Parathyroid adenoma (tissue), 2 donors: ENCODE measurements at regions not wholly inside any gene's neighbourhood (a gene's known extent, or its start where the extent isn't known, plus 50 kb on each side); places are given as distances from the start of the nearest gene placed in this dataset.

Source experiments
- H2AFZ ChIP-seq: fragments of 300-600 bp; sonication (generic); one replicate; pipeline ENCODE4 v1.7.0; 2017; ENCODE audit warnings: antibody characterized with exemption, mild to moderate bottlenecking
- H3K27ac ChIP-seq: fragments of 300-600 bp; sonication (generic); one replicate; pipeline ENCODE4 v1.7.0; 2017
- H3K27me3 ChIP-seq: fragments of 300-600 bp; sonication (generic); one replicate; pipeline ENCODE4 v1.7.0; 2017; ENCODE audit warnings: low read length; ENCODE audit not compliant: control insufficient read depth, insufficient read depth
- H3K36me3 ChIP-seq: fragments of 300-600 bp; sonication (generic); one replicate; pipeline ENCODE4 v1.7.0; 2017; ENCODE audit warnings: low read length; ENCODE audit not compliant: control insufficient read depth, insufficient read depth
- H3K4me1 ChIP-seq: fragments of 300-600 bp; sonication (generic); one replicate; pipeline ENCODE4 v1.7.0; 2017; ENCODE audit warnings: control low read depth
- H3K4me2 ChIP-seq: fragments of 300-600 bp; sonication (generic); one replicate; pipeline ENCODE4 v1.7.0; 2017; ENCODE audit warnings: low read length
- H3K4me3 ChIP-seq: fragments of 300-600 bp; sonication (generic); one replicate; pipeline ENCODE4 v1.7.0; 2017; ENCODE audit warnings: low read depth, low read length
- H3K79me2 ChIP-seq: fragments of 300-600 bp; sonication (generic); one replicate; pipeline ENCODE4 v1.7.0; 2017; ENCODE audit warnings: control low read depth
- H3K9ac ChIP-seq: fragments of 300-600 bp; sonication (generic); one replicate; pipeline ENCODE4 v1.7.0; 2017; ENCODE audit warnings: mild to moderate bottlenecking
- H3K9me3 ChIP-seq: fragments of 300-600 bp; sonication (generic); one replicate; pipeline ENCODE4 v1.7.0; 2017; ENCODE audit warnings: low read length; ENCODE audit not compliant: control insufficient read depth
- TF ChIP-seq, protein P1 (sequence below): fragments of 300-600 bp; sonication (generic); IDR thresholded peaks from one replicate; pipeline ENCODE4 v1.7.0; 2017; ENCODE audit warnings: antibody characterized with exemption, mild to moderate bottlenecking
- donor health status: primary hyperparathyroidism.

DNA sequence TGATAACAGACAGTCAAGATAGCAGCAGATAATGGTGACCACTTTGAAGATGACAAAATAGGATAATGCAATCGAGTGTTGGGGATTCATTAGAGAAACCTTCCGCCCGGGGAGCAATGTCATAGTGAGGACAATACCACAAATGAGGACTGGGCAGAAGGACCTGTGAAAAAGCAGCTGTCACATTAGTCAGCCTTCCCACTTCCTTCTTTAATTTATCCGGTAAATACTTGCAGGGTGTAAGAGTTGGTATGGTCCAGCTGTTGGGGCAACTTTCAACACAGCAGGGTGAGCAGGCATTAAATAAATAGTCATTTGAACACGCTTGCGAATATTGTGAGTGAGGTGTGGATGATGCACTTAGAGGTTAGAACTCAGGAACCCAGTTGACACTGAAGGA, 132.5 kb upstream of the KIRREL3 start:
- Histone ChIP-seq H3K27ac (no peak overlapping the region), H2AFZ (no peak overlapping the region), H3K4me3 (no peak overlapping the region), H3K36me3 (no peaks in the 10 kb centered on the region), H3K27me3 (no peaks in the 10 kb centered on the region), H3K4me1 (no peaks in the 10 kb centered on the region), H3K4me2 (no peak overlapping the region), H3K9me3 (no peaks in the 10 kb centered on the region), H3K9ac (no peak overlapping the region), H3K79me2 (no peaks in the 10 kb centered on the region)
- TF ChIP-seq, protein P1, sequence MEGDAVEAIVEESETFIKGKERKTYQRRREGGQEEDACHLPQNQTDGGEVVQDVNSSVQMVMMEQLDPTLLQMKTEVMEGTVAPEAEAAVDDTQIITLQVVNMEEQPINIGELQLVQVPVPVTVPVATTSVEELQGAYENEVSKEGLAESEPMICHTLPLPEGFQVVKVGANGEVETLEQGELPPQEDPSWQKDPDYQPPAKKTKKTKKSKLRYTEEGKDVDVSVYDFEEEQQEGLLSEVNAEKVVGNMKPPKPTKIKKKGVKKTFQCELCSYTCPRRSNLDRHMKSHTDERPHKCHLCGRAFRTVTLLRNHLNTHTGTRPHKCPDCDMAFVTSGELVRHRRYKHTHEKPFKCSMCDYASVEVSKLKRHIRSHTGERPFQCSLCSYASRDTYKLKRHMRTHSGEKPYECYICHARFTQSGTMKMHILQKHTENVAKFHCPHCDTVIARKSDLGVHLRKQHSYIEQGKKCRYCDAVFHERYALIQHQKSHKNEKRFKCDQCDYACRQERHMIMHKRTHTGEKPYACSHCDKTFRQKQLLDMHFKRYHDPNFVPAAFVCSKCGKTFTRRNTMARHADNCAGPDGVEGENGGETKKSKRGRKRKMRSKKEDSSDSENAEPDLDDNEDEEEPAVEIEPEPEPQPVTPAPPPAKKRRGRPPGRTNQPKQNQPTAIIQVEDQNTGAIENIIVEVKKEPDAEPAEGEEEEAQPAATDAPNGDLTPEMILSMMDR, result no peak

DNA sequence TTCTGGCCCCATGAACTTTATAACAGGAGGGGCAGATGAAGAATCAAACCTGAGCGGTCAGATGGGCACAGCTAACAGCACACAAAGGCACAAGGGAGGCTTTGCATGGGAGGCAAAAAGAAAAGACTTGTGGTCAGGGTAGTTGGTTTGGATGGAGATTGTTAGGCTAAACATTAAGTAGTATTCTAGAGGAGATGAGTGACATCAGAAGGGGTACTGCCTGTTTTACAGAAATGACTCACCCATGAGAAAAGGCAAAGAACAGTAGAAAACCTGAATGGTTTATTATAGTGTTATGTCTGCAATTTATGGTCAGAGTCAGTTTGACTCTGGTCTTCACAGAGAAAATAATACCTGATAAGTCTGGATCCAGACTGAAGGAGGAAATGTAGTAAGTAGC, 129.8 kb upstream of the KIRREL3 start:
- Histone ChIP-seq H3K4me2 (no peak overlapping the region), H3K27ac (no peak overlapping the region), H2AFZ (no peak overlapping the region), H3K4me3 (no peak overlapping the region), H3K9ac (no peak overlapping the region), H3K9me3 (no peaks in the 10 kb centered on the region), H3K36me3 (no peaks in the 10 kb centered on the region), H3K27me3 (no peaks in the 10 kb centered on the region), H3K79me2 (no peaks in the 10 kb centered on the region), H3K4me1 (no peaks in the 10 kb centered on the region)
- TF ChIP-seq, protein P1, result no peak

DNA sequence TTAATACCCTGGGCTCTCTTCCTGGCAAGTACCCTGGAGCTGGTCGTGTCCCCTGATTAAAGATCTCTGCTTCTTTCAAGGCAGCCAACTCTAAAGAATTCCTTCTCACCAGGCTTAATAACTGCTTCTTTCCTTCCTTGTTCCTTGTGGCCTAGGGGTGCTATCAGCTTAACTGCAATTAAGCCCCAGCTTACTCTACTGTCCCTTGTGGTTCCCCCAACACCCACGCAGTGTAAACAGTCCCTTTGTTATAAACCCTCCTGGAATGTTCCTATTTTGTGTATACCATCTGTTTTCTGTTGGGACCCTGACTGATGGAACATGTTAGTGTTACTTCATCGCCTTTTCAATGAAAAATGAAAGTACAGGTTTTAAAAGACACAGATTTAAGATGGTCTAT, 126.4 kb upstream of the KIRREL3 start:
- Histone ChIP-seq H3K27me3 (no peaks in the 10 kb centered on the region), H3K36me3 (no peaks in the 10 kb centered on the region), H3K4me2 (no peak overlapping the region), H3K9me3 (no peaks in the 10 kb centered on the region), H3K27ac (no peak overlapping the region), H3K4me1 (no peaks in the 10 kb centered on the region), H3K9ac (no peak overlapping the region), H2AFZ (no peak overlapping the region), H3K79me2 (no peaks in the 10 kb centered on the region), H3K4me3 (no peak overlapping the region)
- TF ChIP-seq, protein P1, result no peak

DNA sequence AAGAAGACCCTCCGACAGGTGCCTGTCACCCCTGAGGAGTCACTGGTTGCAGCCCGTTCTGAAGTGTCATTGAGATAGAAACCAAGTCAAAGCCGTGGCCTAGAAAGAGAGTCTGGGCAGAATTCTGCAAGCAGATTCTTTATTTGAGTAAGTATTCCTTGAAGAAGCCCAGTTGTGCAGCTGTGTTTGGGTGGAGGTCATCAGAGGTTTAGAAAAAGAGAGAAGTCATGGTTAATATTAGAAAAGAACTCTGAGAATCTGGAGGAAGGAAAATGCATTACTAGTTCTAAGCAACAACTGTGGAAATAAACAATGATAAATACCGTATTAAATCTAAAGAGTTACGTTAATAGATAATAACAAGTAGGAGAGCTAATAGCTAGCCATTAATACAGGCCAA, 118.8 kb upstream of the KIRREL3 start:
- Histone ChIP-seq H3K27me3 (no peaks in the 10 kb centered on the region), H3K9me3 (no peaks in the 10 kb centered on the region), H3K4me2 (no peak overlapping the region), H3K9ac (no peak overlapping the region), H3K4me3 (no peak overlapping the region), H3K27ac (no peak overlapping the region), H3K4me1 (no peaks in the 10 kb centered on the region), H2AFZ (no peak overlapping the region), H3K79me2 (no peaks in the 10 kb centered on the region), H3K36me3 (no peaks in the 10 kb centered on the region)
- TF ChIP-seq, protein P1, result no peak

- TF ChIP-seq, protein P1, result no peak
- Histone ChIP-seq H3K79me2 (no peaks in the 10 kb centered on the region), H3K4me3 (no peak overlapping the region), H3K36me3 (no peaks in the 10 kb centered on the region), H3K4me1 (no peaks in the 10 kb centered on the region), H3K9me3 (no peaks in the 10 kb centered on the region), H3K9ac (no peak overlapping the region), H3K27me3 (no peaks in the 10 kb centered on the region), H2AFZ (no peak overlapping the region), H3K27ac (no peak overlapping the region), H3K4me2 (no peak overlapping the region)
Observed at GRCh38 chr11:127118811-127119210, 118.2 kb upstream of the KIRREL3 start.
